HG02610 (cell line): ENCODE measurements at regions not wholly inside any gene's neighbourhood (a gene's known extent, or its start where the extent isn't known, plus 50 kb on each side); places are given as distances from the start of the nearest gene placed in this dataset.
A peak's percentile ranks its signal among the peaks of the same experiment; 100 is the strongest.

ENCODE experiments used
- ATAC-seq: cut with Tn5 transposase; IDR thresholded peaks from one replicate; pipeline ENCODE4 v1.9.1; 2021; ENCODE audit warnings: mild to moderate bottlenecking, moderate library complexity; ENCODE audit not compliant: unreplicated experiment

DNA sequence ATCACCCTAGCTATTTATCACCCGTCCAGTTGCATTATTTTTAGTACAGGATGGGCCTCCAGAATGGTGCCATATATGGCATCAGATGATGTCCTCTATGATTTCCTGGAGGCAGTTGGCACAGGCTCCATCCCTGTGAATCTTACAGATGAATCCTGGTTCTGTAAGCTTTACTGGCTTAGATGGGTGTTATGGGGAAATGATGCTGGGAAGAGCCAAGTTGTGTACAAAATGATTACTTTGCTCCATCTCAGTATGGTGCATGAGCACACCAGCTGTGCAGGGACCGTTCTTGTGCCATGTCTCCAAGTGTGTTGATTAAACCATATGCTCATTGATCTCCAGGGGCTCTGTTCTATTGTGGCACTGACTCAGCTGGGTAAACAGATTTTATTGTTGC lies 755.7 kb downstream of the TLR4 start:
- no peak for ATAC-seq

DNA sequence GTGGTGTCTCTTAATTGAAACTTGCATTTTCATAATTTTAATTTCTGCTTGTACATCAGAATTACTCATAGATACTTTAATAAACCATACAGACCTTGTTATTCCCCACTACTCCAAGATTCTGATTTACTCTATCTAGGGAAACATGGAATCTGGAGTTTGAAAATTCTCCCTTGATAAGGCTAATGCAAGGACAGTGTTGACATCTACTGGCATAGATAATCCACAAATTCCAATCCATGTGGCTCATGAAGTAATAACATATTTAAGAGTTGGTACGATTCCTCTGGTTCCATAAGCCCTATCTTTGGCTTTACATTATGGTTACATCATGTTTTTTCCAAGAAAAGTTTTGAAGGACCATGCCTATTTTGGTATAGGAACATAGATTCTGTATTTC lies 759.2 kb downstream of the TLR4 start:
- ATAC-seq: no peak

DNA sequence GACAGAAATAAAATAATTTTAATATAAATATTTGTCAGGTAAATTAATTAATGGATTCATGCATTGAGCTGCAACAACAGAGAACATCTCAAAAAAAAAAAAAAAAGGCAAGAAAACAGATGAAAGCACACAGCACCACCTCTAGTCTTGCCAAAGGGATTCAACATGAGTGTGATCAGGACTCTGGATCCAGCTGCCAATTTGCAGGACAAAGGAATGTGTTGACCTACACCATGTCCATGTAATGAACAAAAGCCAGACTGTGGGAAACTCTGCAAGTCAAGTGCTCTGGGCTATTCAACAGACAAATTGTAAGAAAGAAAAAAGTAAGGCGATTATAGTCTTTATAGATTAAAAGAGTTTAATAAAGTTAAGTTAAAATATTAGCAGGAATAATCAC lies 769.3 kb downstream of the TLR4 start:
- ATAC-seq: no peak

DNA sequence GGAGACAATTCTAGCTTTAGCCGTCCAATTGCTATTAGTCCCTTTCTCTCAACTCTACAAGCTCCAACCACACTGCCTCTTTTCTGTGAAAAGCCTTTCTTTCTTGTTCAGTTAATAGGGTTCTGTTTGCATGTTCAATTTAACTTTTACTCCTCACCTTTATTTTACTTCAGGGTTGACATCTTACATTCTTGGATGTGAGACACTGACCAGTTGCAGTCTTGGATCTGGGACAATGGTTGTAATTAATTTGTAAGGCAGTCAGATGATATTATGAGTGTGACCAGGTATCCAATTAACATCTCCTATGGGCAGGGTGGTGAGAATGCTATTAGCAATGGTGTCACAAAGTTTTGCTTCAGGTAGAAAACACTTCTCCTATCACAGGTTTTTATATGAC lies 774.5 kb downstream of the TLR4 start:
- no peak for ATAC-seq

DNA sequence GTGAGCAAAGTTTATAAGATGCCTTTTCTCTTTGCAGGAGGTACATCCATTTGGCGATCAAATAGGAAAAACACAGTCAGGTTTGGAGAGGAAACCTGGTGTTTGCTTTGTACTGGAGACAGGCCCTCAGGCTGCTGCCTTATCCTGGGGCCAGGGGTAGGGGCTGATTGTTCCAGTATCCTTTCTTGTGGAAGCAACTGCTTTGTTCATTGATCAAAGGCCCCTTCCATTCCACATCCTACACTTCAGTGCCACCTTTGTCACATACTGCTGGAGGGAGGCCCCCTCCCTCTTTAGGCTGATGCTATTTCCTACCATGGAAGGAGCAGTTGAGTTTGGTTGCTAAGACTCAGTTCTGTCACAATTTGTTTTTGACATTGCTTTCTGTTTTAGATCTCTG lies 778.1 kb downstream of the TLR4 start:
- no peak for ATAC-seq

DNA sequence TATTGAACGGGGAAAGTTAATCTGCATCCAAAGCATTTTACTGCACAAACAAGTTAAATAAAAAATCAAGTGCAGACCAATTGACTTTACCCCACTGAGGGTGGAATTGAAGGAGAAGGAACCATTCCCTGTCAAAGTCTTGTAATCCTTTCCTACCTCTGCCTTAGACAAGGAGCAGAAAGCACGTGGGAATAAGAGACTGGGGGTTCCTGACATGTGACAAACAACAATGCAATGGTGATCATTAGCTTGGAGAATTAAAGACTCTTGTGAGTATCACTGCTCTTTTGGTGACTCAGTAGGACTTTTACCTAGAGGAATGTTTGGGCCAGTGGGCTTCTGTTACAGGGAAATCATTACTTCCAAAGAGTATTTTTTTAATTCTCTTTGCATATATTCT lies 779.5 kb downstream of the TLR4 start:
- no peak for ATAC-seq

DNA sequence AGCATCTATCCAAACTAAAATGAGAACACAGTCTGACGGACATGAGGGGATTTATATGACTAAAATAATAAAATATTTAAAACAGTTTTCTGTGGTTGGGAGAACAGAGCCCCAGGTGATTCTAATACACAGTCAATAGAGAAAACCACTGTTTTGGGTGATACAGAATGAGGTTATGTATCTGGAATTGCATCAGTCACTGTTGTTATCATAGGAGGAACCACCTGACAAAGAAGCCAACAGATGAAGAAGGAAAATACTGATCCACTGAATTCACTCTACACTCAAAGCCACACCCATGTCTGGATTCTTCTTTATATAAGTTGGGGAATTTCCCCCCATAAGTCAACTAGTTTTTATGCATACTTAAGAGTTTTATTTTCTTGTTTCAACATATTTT lies 799.0 kb downstream of the TLR4 start:
- ATAC-seq: no peak

DNA sequence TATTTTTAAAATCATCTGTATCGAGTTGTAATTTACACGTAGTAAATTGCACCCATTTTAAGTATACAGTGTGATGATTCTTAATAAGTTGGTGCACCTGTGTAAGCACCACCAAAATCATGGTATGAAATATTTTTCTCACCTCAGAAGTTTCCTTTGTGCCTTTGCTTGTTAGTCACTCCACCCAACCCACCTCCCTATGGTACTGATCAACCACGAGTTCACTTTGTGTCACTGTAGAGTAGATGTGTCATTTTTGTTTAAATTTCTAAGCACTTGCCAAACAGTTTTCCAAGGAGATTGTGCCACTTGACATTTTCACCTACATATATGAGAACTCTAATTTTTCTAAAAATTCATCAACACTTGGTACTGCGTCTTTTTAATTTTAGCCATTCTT lies 806.5 kb downstream of the TLR4 start:
- ATAC-seq: no peak

DNA sequence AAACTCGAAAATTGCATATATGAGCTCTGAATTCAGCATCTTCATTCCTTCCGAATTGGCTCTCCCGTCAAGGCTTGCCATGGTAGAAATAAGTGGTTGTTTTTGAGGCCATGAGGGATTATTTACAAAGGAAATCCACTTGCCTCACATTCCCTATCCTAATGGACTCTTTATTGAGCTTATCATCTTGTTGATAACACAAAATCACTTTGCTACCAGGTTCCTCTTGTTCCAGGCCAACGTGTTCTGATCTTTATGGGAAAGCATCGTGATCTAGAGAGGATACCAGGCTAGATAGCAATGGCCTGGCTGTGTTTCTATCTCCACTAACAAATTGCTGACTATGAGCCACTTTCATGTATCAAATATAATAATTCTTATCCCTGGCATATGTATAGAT lies 811.7 kb downstream of the TLR4 start:
- no peak for ATAC-seq

DNA sequence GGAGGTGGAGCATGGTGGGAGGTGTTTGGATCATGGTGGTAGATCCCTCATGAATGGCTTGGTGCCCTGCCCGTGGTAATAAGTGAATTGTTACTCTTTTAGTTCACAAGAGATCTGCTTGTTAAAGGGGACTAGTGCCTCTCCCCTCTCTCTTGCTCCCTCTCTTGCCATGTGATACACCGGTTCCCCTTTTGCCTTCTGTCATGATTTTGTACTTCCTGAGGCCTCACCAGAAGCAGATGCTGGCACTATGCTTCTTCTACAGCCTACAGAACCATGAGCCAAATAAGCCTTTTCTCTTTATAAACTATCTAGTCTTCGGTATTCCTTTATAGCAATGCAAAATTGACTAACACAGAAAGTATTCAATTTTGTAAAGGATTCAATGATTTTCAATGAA lies 817.1 kb downstream of the TLR4 start:
- no peak for ATAC-seq

DNA sequence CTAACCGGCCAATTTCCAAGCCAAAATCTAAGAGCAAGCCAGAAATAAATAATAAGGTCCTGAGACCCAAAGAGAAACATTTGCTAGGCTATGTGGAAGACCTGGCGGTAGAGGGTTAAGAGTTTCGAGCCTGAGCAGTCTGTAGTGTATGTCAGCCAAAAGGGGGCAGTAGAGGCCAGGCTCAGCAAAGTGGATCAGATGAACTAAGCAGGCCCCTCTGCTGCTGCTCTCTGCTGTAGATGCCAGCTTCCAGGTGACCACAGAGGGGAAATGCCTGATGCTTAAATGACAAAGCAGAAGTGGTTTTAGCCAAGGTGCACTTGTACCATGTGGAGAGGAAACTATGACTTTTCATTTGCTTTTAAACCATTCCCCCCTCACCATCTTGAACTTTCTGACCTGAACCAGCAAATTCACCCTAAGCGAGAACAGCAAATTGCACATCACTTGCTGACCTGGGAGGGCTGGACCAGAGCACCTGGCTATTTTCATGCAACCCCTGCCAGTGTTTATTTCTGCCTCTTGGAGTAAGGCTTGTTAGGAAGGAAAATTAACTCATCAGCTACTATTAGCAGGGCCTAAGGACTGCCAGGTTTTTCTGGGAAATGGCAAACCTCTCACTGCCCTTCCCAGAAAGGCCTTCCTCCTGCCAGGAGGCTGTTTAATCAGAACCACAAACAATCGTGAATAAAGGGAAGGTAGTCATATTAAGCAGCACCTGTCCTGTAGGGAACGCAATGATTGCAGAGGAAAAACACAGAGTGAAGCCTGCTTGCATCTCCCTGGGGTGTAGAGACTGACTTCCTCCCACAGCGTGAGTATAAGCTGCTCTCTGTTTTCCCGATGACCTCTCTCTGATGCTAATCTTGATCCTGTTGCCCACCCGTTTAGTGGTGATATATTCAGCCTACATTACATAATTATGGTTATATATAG lies 818.2 kb downstream of the TLR4 start:
- peak; percentile 99 for ATAC-seq

DNA sequence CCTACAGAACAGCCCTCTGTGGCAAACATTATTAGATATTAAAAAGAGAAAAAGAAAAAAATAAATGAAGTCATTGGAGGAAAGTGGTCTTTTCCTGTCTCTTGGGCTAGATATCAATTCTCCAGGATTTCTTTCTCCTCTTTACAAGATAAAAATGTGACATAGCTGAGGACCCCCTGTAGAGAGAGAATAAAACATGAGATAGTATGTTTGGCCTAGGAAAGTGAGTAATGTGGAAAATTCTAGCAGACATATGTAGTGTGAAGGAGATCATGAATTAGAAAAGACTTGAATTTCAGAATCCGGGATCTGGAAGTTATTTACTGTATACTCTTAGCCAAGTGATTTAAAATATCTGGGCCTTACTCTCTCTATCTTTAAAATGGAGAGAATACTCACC lies 823.1 kb downstream of the TLR4 start:
- no peak for ATAC-seq

DNA sequence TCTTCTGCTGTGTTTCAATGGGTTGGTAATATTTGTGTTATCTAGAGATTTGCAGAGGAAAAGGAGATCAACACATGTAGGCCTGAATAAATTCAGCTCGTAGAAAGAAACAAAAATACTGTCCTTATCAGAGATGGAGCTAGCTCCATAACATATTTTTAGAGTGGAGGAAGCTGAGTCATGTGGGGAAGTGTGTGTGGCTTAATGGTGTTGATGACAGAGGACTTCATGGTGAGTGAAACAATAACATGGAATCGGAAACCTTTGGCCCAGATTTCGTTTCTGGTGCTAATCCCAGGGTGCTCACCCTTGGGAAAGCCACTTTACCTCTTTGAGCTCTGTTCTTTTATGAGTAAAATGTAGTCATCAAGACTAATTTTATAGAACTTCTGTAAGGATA lies 825.0 kb downstream of the TLR4 start:
- peak; percentile 76 for ATAC-seq

DNA sequence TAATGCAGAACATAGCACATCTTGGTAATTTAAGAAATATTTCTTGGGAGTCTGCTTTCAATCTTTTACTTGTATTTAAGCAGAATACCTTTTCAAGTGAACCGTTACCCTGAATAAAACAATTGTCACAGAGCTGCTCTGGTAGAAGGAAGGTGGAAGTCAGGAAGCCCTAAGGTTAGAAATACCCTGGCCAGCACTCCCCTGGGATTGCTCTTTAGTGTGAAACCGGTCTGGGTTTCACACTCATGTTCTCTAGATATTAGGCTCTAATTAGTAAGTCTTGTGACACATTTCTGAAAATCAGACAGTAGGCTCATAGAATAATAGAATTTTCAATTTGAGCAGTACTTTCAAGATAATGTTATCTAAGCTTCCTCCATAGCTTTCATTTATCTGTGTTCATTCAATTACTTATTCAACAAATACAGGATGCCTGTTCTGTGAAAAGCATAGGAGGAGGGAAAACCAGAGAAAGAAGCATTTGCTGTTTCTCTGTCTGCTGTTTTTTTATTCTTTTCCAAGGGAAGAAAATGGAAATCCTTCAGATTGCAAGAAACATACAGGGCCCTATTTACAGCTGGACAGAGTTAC lies 825.5 kb downstream of the TLR4 start:
- peak; percentile 96 for ATAC-seq

DNA sequence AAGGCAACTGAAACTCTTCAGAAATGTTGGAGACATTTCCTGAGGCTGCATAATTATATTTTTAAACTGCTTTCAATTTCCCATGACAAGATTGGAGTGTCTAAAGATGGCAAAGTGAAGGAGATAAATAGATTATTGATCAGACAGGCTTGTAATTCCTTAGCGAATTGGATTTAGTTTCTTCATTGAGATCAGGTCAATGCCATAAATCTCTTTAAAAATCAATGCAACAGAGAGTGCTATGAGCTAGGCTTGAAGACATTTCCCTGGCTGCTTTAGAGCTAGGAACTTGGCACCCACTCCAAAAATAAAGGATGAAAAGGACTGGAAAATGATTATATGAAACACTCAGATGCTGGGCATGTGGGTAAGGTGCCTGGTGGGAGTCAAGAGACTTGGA lies 828.4 kb downstream of the TLR4 start:
- ATAC-seq: no peak

DNA sequence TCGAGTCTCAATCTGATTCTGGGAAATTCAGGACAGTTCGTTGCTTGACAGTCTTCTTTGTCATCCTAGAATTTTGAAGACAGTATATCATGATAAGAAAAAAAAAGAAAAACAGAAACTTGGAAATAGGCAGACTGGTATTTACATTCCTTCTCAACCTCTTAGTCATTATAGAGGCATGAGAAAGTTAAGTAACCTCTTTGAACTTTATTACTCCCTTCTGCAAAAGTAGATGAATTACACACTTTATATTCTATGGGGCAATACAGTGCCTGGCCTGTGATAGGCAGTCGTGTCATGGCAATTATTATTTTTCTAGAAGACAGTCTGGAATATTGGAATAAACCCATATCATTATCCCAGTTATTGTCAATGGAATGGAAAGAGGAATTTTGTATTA lies 828.9 kb downstream of the TLR4 start:
- no peak for ATAC-seq

DNA sequence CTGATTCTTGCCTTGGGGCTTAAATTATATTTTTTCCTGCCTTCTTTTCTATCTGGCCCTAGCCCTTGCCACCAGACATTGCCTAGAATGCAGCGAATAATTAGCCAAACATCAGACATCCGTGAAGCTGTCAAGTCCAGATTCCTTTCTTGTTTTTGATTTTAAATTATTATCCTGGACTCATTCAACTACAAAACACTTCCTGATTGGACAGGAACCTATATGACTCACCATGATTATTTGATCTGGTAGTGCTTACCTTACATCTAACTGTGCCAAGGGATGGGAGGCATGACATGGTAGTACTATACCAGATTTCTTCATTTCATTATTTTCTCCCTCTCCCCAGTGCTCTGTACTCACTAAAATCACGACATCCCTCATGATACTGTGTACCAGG lies 829.6 kb downstream of the TLR4 start:
- no peak for ATAC-seq

DNA sequence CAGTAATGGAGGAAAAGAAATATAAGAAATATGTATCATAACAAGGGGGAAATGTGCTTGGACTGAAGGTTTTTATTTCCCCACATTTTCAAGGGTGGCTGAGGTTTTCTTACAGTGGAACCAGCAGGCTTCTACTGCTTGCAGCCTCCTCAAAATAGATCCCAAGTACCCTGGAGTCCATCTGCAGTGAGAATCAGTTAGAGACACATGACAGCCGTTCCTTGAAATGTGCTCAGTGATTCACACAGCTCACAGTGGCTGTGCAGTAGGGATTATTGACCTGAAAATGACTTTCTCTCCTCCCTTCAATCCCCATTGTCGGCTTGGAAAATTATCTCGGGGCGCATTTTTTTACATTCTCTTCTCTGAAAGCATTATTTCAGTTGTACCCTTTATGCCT lies 832.0 kb downstream of the TLR4 start:
- ATAC-seq: no peak

DNA sequence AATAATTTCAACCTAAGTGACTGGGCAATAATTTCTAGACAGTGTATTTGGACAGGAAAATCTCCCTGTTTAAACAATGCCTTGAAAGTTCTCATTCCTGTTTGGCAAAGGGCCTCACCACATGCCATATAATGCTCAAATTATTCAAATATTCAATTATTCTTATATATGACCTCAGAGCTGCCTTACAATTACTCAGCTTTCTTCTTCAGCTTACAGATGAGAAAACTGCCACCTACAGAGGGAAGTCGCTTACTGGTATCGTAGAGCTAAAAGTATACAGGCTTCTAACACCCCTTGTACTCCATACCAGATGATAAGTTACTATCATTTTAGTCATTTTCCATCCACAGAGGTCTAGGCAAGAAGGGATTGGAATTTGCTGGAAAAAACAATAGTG lies 830.3 kb downstream of the BRINP1 start:
- ATAC-seq: no peak

DNA sequence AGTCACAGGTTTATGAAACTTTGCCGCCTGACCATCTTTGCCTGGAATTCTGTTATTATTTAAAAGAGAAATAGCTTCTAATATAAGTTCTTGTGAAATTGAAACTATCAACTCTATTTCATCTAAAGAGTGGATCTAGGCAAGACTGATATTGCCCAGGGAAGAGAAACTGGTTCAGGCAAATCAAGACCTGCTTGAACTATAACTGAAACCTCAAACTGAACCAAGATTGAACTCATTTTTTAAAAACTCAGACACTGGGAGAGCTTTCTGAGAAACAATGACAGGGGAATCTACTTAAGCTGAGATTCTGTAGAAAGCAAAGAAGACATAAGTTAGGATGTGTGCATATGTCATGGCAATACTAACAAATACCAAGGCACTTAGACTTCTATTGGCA lies 815.8 kb downstream of the BRINP1 start:
- ATAC-seq: no peak

DNA sequence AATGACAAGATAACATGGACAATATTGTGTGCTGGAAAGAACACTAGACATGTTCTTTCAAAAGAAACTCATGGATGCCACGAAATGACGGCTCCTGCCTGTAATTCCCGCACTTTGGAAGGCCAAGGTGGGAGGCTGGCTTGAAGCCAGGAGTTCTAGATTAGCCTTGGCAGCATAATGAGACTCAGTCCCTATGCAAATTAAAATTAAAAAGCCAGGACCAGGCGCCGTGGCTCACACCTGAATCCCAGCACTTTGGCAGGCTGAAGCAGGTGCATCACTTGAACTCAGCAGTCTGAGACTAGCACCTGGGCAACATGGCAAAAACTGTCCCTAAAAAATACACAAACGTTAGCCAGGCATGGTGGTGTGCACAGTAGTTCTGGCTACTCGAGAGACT lies 814.2 kb downstream of the BRINP1 start:
- no peak for ATAC-seq

DNA sequence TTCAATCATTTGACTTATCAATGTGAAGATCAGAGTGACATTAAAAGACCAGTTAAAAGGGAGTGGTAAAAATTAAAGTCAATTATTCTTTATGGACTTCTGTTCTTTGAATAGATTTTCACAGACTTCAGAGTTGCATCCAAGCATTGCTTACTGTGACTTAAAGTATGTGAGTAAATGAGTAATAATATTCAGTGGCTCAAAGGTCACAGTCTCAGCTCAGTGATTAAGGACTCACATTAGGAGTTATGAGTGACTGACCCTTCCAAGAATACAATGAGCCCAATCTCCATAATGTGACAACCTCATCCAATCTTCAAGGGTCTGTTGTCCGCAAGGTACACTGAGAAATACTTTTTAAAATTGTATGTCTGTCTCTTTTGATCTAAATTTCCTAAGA lies 811.2 kb downstream of the BRINP1 start:
- no peak for ATAC-seq

DNA sequence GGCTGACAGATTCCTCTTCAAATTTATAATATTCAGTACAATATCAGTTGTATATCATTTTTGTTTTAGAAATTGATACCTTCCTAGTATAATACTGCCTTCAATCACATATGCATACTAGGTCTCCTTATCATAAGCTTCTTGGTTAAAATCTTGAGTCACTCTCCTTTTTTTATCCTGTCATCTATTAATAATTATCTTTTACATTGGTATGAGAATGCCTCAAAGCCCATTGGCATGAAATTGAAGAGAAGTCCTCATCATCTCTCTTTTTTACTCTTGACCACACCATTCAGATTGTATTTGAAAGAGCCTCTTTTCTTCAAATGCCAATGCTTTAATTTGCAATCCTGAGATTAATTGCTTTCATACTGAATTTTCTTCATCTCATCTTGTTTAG lies 810.3 kb downstream of the BRINP1 start:
- ATAC-seq: no peak
